ENCODE measurements at regions not wholly inside any gene's neighbourhood (a gene's known extent, or its start where the extent isn't known, plus 50 kb on each side); places are given as distances from the start of the nearest gene placed in this dataset.

- Histone ChIP-seq H3K4me3 (replicated peaks in 1 of 4; ENCODE audit: control extremely low read depth in 1 of 4, insufficient read depth in 1 of 4, low read depth in 3 of 4, low read length in 4 of 4) (no peak overlapping the region), H3K36me3 (ENCODE audit: control insufficient read depth, insufficient read depth, low read length) (no peaks in the 10 kb centered on the region), H3K4me1 (ENCODE audit: control insufficient read depth, extremely low read depth, insufficient read depth, low read length) (no peaks in the 10 kb centered on the region), H3K27me3 (ENCODE audit: control insufficient read depth, insufficient read depth, low read length) (no peaks in the 10 kb centered on the region), H3K27ac (ENCODE audit: insufficient read depth, low read length) (no peak overlapping the region), H3K9ac (ENCODE audit: insufficient read depth, low read length) (no peak overlapping the region), H3K4me2 (ENCODE audit: extremely low read depth, insufficient read depth, low read length) (no peak overlapping the region), H2AFZ (ENCODE audit: low read length) (no peak overlapping the region), H4K20me1 (ENCODE audit: control insufficient read depth, extremely low read depth, insufficient read depth, low read length) (no peaks in the 10 kb centered on the region), H3K9me3 (ENCODE audit: control insufficient read depth, insufficient read depth, low read depth, low read length) (no peaks in the 10 kb centered on the region), H3K79me2 (ENCODE audit: control insufficient read depth, insufficient read depth, low read length) (no peaks in the 10 kb centered on the region)
- peak in 1 of 2 donors; percentile 12 for DNase-seq (ENCODE audit: low read depth in 2 of 2)
- TF ChIP-seq CTCF (conservative IDR thresholded peaks at IDR 0.05 in 1 of 2, IDR thresholded peaks at IDR 0.05 in 1 of 2; ENCODE audit: low read depth in 1 of 2, low read length in 2 of 2) (no peak), EZH2 (IDR thresholded peaks at IDR 0.05; ENCODE audit: low read length, missing control alignments) (no peak)
Observed at GRCh38 chr3:190224456-190224855, 97.8 kb downstream of the CLDN1 start.

- Histone ChIP-seq H3K27me3 (ENCODE audit: control insufficient read depth, insufficient read depth, low read length) (no peaks in the 10 kb centered on the region), H3K4me3 (replicated peaks in 1 of 4; ENCODE audit: control extremely low read depth in 1 of 4, insufficient read depth in 1 of 4, low read depth in 3 of 4, low read length in 4 of 4) (no peak overlapping the region), H3K4me2 (ENCODE audit: extremely low read depth, insufficient read depth, low read length) (no peak overlapping the region), H3K27ac (ENCODE audit: insufficient read depth, low read length) (no peak overlapping the region), H3K9me3 (ENCODE audit: control insufficient read depth, insufficient read depth, low read depth, low read length) (no peaks in the 10 kb centered on the region), H3K36me3 (ENCODE audit: control insufficient read depth, insufficient read depth, low read length) (no peaks in the 10 kb centered on the region), H3K4me1 (ENCODE audit: control insufficient read depth, extremely low read depth, insufficient read depth, low read length) (no peaks in the 10 kb centered on the region), H3K9ac (ENCODE audit: insufficient read depth, low read length) (no peak overlapping the region), H2AFZ (ENCODE audit: low read length) (no peak overlapping the region), H3K79me2 (ENCODE audit: control insufficient read depth, insufficient read depth, low read length) (no peaks in the 10 kb centered on the region), H4K20me1 (ENCODE audit: control insufficient read depth, extremely low read depth, insufficient read depth, low read length) (no peaks in the 10 kb centered on the region)
- no peak for DNase-seq (ENCODE audit: low read depth in 2 of 2)
- TF ChIP-seq CTCF (conservative IDR thresholded peaks at IDR 0.05 in 1 of 2, IDR thresholded peaks at IDR 0.05 in 1 of 2; ENCODE audit: low read depth in 1 of 2, low read length in 2 of 2) (no peak), EZH2 (IDR thresholded peaks at IDR 0.05; ENCODE audit: low read length, missing control alignments) (no peak)
Observed at GRCh38 chr3:190222916-190223315, 99.3 kb downstream of the CLDN1 start.

- Histone ChIP-seq H3K4me2 (ENCODE audit: extremely low read depth, insufficient read depth, low read length) (no peak overlapping the region), H4K20me1 (ENCODE audit: control insufficient read depth, extremely low read depth, insufficient read depth, low read length) (no peaks in the 10 kb centered on the region), H3K4me3 (replicated peaks in 1 of 4; ENCODE audit: control extremely low read depth in 1 of 4, insufficient read depth in 1 of 4, low read depth in 3 of 4, low read length in 4 of 4) (no peak overlapping the region), H3K9ac (ENCODE audit: insufficient read depth, low read length) (no peak overlapping the region), H3K27ac (ENCODE audit: insufficient read depth, low read length) (no peak overlapping the region), H3K36me3 (ENCODE audit: control insufficient read depth, insufficient read depth, low read length) (no peaks in the 10 kb centered on the region), H3K27me3 (ENCODE audit: control insufficient read depth, insufficient read depth, low read length) (no peaks in the 10 kb centered on the region), H3K4me1 (ENCODE audit: control insufficient read depth, extremely low read depth, insufficient read depth, low read length) (no peaks in the 10 kb centered on the region), H2AFZ (ENCODE audit: low read length) (no peak overlapping the region), H3K9me3 (ENCODE audit: control insufficient read depth, insufficient read depth, low read depth, low read length) (no peaks in the 10 kb centered on the region), H3K79me2 (ENCODE audit: control insufficient read depth, insufficient read depth, low read length) (no peaks in the 10 kb centered on the region)
- DNase-seq (ENCODE audit: low read depth in 2 of 2), result no peak
- TF ChIP-seq CTCF (conservative IDR thresholded peaks at IDR 0.05 in 1 of 2, IDR thresholded peaks at IDR 0.05 in 1 of 2; ENCODE audit: low read depth in 1 of 2, low read length in 2 of 2) (no peak), EZH2 (IDR thresholded peaks at IDR 0.05; ENCODE audit: low read length, missing control alignments) (no peak)
Observed at GRCh38 chr3:190222360-190222759, 99.9 kb downstream of the CLDN1 start.
